ENCODE measurements at regions not wholly inside any gene's neighbourhood (a gene's known extent, or its start where the extent isn't known, plus 50 kb on each side); places are given as distances from the start of the nearest gene placed in this dataset.

DNA sequence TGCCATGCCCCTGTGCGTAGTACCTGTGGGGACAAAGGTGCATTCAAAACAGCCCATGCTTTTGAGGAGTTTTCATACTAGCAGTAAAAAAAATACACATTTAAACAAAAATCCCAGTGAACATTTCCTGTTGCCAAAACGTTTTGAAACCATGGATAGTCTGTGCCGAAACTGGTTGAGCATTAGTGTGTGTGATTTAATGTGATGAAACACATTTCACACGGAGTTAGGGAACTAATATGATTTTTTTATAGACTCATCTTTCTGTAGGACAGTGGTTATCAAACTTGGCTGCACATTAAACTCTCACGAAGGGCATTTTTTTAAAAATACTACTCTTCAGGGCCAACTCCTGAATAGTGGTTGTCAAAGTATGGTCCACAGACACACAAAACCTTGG, 111.8 kb upstream of the CREB5 start:
- TF ChIP-seq, protein P1, sequence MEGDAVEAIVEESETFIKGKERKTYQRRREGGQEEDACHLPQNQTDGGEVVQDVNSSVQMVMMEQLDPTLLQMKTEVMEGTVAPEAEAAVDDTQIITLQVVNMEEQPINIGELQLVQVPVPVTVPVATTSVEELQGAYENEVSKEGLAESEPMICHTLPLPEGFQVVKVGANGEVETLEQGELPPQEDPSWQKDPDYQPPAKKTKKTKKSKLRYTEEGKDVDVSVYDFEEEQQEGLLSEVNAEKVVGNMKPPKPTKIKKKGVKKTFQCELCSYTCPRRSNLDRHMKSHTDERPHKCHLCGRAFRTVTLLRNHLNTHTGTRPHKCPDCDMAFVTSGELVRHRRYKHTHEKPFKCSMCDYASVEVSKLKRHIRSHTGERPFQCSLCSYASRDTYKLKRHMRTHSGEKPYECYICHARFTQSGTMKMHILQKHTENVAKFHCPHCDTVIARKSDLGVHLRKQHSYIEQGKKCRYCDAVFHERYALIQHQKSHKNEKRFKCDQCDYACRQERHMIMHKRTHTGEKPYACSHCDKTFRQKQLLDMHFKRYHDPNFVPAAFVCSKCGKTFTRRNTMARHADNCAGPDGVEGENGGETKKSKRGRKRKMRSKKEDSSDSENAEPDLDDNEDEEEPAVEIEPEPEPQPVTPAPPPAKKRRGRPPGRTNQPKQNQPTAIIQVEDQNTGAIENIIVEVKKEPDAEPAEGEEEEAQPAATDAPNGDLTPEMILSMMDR (conservative IDR thresholded peaks at IDR 0.05), result no peak
- no peak overlapping the region for H3K27ac ChIP-seq

DNA sequence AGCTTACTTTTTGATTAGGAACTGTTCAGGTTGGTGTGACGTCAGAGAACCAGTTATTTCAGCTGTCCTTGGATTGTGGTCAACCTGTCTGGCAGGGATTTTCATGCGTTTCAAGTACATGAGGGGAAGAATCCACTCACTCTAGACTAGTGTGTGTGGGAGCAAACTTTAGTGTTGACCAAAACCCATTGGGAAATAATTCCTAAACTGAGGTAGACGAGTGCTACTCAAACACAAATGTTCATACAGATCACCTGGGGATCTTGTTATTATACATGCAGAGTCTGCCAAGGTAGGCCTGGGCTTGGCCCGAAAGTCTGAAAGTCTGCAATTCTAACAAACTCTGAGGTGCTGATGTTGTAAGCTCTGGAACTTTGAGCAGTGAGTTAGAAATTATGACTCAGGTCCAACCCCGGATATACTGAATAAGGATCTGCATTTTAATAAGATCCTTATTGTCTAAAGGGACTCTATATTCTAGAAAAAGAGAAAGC, 111.1 kb upstream of the CREB5 start:
- no peak overlapping the region for H3K27ac ChIP-seq
- TF ChIP-seq, protein P1 (conservative IDR thresholded peaks at IDR 0.05), result no peak

DNA sequence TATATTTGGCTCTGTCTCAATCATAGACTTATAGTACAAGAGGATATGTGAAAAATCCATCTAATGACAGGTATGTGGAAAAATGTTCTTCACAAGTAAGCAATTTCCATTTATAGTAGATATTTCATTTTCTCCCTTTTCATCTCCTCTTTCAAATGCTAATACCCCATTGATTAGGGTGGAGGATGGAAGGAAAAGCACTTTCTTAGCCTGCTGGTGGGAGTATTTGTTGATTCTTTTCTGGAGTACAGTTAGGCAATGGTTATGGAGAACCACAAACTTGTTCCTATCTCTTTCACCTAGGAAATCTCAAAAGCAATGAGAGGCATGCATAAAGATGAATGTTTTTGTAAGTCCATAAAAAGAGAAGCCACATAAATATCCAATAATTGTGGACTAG, 108.0 kb upstream of the CREB5 start:
- no peak overlapping the region for H3K27ac ChIP-seq
- TF ChIP-seq, protein P1 (conservative IDR thresholded peaks at IDR 0.05), result no peak

DNA sequence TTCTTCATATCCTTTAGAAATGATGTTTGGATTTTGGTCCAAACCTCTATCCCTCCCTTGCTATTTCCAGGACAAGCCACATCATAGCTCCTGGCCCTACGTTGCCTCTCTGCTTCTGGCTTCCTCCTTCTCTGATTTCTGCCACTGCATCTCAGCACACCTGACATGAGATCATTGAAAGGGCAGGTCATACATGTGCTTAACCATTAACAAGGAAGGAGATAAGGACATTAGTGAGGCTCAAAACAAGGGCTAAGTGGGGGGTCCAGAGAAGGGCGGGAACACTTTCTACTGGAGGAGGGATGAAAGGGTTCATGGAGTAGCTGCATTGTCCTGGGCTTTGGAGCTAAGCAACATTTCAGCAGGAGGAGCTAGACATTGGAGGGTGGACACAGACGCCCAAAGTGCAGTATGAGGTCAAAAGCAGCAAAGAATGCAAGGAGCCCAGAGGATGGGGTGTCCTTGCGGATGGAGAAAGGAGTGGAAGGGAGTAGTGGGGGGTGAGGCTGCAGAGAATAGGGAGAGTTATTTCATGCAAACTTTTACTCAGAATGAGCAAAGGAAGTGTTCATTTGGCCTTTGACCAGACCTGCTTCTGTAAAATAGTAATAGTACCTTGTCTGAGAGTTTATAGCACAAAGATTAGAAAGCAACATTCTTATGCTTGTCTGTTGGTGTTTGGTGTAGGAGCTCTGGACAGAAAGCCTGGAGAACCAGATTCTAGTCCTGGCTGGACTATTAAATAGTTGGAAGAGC, 102.4 kb upstream of the CREB5 start:
- TF ChIP-seq, protein P1 (conservative IDR thresholded peaks at IDR 0.05), result no peak
- H3K27ac ChIP-seq, result no peak overlapping the region

DNA sequence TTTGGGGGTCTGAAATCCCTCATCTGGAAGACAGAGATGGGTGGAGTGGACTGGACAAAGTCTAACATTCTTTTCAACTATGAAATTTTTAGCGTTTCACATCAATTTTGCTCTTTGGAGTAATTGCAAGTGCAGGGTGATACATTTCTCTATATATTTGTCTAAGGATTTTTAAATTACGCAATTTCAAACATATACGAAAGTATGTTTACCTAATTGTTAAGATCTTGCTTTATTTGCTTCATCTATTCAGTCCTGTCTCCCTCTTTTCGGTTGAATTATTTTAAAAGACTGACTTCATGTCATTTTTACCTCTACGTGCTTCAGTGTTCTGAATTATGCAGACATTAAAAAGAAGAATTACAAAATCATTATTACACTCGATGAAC, 101.9 kb upstream of the CREB5 start:
- TF ChIP-seq, protein P1 (conservative IDR thresholded peaks at IDR 0.05), result no peak
- no peak overlapping the region for H3K27ac ChIP-seq

DNA sequence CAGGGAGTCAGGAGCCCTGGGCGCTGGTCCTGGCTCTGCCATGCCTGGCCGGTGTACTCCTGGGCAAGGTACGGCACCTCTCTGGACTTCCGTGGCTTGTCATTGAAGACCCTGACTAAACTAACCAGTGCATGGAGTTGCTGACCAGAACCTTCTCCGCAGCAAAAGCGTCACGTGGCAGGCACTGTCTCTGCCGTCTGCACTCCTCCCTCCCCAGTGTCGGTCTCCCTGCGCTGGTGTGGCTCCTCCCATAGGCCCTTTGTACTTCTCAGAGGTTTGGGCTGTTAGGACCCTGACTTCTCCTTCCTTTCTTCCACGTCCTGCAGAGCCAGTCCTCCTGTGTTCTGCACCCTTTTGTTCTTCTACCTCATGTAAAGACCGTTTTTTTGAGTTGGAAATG, 100.6 kb upstream of the CREB5 start:
- TF ChIP-seq, protein P1 (conservative IDR thresholded peaks at IDR 0.05), result no peak
- H3K27ac ChIP-seq, result no peak overlapping the region

DNA sequence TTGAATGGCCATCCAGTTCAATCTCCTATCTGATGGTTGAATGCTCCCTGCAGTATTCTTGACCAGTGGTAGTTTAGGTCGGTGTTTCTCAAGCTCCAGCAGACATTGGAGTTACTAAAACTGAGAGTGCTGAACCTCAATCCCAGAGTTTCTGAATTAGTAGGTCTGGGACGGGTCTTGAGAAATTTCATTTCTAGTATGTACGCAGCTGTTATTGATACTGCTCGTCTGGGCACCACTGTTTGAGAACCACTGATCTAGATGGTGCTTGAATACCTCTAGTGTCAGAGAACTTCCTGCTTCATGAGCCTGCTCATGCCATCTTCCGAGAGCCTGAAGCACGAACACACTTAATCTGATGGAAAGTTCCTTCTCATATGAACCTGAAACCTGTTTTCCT, 99.4 kb upstream of the CREB5 start:
- no peak overlapping the region for H3K27ac ChIP-seq
- TF ChIP-seq, protein P1 (conservative IDR thresholded peaks at IDR 0.05), result no peak

Measured in VCaP (cell line).